Peyer's patch (tissue), 4 donors: ENCODE measurements at regions not wholly inside any gene's neighbourhood (a gene's known extent, or its start where the extent isn't known, plus 50 kb on each side); places are given as distances from the start of the nearest gene placed in this dataset.
A peak's percentile ranks its signal among the peaks of the same experiment; 100 is the strongest.

Experiments
- DNase-seq, 3 donors: peaks; one replicate each; pipeline ENCODE4 v3.0.0-alpha.2; 2017 to 2019
- H3K27ac ChIP-seq, 4 donors: fragments of 200-600 bp; sonication (generic); one replicate each; pipeline ENCODE4 v1.5.1; 2016 to 2019
- H3K27me3 ChIP-seq, 2 donors: fragments of 200-600 bp; sonication (generic); one replicate each; pipeline ENCODE4 v1.5.1; 2019
- H3K36me3 ChIP-seq, 3 donors: fragments of 200-600 bp; sonication (generic); one replicate each; pipeline ENCODE4 v1.5.1; 2016 to 2019
- H3K4me1 ChIP-seq, 4 donors: fragments of 200-600 bp; sonication (generic); one replicate each; pipeline ENCODE4 v1.5.1; 2016 to 2019
- H3K4me3 ChIP-seq, 4 donors: fragments of 200-600 bp; sonication (generic); 1 replicate in 3 of 4; 2 replicates in 1 of 4; pipeline ENCODE4 v1.5.1; 2016 to 2019; ENCODE audit warnings: mild to moderate bottlenecking in 1 of 4
- H3K9me3 ChIP-seq, 4 donors: fragments of 200-600 bp; sonication (generic); one replicate each; pipeline ENCODE4 v1.5.1; 2016 to 2019; ENCODE audit warnings: mild to moderate bottlenecking in 1 of 4
- POLR2A ChIP-seq, 2 donors: fragments of 450-650 bp; IDR thresholded peaks; one replicate each; pipeline ENCODE4 v1.5.1; 2017; ENCODE audit warnings: antibody characterized with exemption in 2 of 2, mild to moderate bottlenecking in 2 of 2, moderate library complexity in 2 of 2
- TF ChIP-seq, protein P1 (sequence below), 6 experiments: fragments of 450-650 bp in 4 of 6; fragments of 200-600 bp in 2 of 6; sonication (generic) in 1 of 6; IDR thresholded peaks; one replicate each; pipeline ENCODE4 v1.5.1; 2017 to 2019; ENCODE audit warnings: antibody characterized with exemption in 6 of 6, mild to moderate bottlenecking in 3 of 6, moderate library complexity in 1 of 6

DNA sequence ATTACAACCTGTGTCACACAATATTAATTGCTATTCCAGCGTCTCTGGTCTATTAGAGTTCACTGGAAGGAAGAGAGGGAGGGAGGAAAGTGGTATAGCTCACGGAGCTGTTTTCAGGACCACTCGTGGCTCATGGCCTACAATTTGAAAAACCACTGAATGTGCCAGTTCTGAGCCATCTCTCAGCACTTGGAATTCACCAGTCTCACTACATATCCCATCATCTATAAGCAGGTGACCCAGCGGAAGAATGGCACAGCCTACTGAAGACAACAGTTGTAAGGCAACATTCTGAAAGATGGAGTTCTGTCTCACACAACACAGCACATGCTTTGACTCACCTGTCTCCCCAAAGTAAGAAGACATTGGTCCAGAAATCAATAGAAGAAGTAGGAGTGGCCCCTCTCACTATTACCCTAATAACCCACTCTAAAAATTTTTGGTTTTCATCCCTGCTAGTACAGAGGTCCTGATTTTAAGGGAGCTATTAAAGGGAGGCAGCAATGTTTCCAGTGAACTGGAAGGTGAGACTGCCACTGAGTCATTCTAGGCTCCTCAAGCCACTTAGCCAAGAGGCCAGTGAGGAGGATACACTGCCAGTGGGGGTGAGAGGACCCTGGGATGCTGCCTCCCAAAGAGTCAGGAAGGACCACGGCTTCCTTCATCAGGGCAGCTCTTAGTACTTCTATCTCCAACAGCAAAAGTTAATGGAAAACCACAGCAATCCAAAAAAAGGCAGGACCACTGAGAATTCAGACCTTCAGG lies 50.0 kb upstream of the DOCK9 start:
- H3K4me3 ChIP-seq: no peak overlapping the region
- no peaks in the 10 kb centered on the region for H3K36me3 ChIP-seq
- no peak for TF ChIP-seq POLR2A (IDR thresholded peaks at IDR 0.05)
- TF ChIP-seq, protein P1, sequence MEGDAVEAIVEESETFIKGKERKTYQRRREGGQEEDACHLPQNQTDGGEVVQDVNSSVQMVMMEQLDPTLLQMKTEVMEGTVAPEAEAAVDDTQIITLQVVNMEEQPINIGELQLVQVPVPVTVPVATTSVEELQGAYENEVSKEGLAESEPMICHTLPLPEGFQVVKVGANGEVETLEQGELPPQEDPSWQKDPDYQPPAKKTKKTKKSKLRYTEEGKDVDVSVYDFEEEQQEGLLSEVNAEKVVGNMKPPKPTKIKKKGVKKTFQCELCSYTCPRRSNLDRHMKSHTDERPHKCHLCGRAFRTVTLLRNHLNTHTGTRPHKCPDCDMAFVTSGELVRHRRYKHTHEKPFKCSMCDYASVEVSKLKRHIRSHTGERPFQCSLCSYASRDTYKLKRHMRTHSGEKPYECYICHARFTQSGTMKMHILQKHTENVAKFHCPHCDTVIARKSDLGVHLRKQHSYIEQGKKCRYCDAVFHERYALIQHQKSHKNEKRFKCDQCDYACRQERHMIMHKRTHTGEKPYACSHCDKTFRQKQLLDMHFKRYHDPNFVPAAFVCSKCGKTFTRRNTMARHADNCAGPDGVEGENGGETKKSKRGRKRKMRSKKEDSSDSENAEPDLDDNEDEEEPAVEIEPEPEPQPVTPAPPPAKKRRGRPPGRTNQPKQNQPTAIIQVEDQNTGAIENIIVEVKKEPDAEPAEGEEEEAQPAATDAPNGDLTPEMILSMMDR (IDR thresholded peaks at IDR 0.05): no peak
- H3K27me3 ChIP-seq: no peaks in the 10 kb centered on the region
- DNase-seq: no peak
- no peaks in the 10 kb centered on the region for H3K4me1 ChIP-seq
- no peaks in the 10 kb centered on the region for H3K9me3 ChIP-seq
- H3K27ac ChIP-seq: no peak overlapping the region

DNA sequence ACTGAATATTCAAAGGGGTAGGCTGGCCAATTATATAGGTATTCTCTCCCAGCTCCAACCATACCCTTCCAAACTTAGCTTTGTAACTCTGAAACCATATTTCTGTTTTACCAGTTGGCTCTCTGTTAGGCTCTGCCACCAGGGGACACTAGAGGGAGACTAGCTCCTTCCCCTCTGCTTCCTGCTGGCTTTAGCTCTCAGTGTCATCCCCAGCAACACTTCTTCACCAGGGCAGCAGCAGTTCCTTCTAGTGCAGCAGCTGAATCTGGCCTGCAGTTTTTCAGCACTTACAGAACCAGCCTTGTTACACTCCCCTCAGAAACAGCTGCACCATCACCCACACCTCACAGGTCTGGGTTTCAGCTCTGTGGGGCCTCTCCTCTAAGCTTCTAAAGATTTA lies 51.0 kb upstream of the DOCK9 start:
- no peak overlapping the region for H3K27ac ChIP-seq

DNA sequence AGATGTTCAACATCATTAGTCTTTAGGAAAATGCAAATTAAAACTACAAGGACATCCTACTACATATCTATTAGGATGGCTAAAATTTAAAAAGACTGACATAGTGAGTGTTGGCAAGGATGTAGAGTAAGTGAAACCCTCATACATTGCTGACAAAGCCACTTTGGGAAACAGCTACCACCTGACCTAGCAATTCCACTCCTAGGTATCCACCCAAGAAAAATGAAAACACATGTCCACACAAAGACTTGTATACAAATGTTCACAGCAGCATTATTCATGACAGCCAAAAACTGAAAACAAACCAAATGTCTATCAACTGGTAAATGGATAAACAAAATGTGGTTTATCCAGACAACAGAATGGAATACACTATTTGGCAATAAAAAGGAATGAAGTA lies 51.7 kb upstream of the DOCK9 start:
- DNase-seq: no peak
- H3K9me3 ChIP-seq: no peaks in the 10 kb centered on the region

More for the DNA sequence above, 51.0 kb upstream of the DOCK9 start:
- H3K27me3 ChIP-seq: no peaks in the 10 kb centered on the region
- DNase-seq: no peak
- TF ChIP-seq POLR2A (IDR thresholded peaks at IDR 0.05): no peak
- TF ChIP-seq, protein P1 (IDR thresholded peaks at IDR 0.05): peak in 5 of 6 experiments; percentile 18 to 44 (median 39)
- H3K36me3 ChIP-seq: no peaks in the 10 kb centered on the region
- no peaks in the 10 kb centered on the region for H3K9me3 ChIP-seq
- H3K4me1 ChIP-seq: no peaks in the 10 kb centered on the region
- no peak overlapping the region for H3K4me3 ChIP-seq

DNA sequence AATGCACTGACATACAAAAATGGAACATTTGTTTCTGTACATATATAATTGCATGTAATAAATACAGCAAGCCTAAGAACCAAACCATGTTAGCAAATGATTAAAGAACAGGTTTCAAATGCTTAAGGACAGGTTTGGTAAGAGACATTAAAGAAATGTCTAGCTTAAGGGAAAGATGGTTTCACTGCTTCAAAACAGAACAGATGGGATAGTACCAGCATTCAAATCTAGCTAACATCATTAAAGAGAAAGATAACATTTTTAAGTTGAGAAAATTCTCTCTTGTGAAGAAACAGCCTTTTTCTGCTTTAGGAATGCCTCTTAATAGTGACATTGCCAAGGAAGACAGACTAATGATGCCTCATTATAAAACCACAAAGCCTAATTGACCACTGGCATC lies 52.5 kb upstream of the DOCK9 start:
- no peak for TF ChIP-seq POLR2A (IDR thresholded peaks at IDR 0.05)
- TF ChIP-seq, protein P1 (IDR thresholded peaks at IDR 0.05): no peak
- DNase-seq: no peak
- H3K4me3 ChIP-seq: no peak overlapping the region
- no peaks in the 10 kb centered on the region for H3K36me3 ChIP-seq
- no peak overlapping the region for H3K27ac ChIP-seq
- H3K4me1 ChIP-seq: no peaks in the 10 kb centered on the region
- no peaks in the 10 kb centered on the region for H3K9me3 ChIP-seq
- no peaks in the 10 kb centered on the region for H3K27me3 ChIP-seq

More for the DNA sequence above, 51.7 kb upstream of the DOCK9 start:
- no peak overlapping the region for H3K4me3 ChIP-seq
- no peaks in the 10 kb centered on the region for H3K36me3 ChIP-seq
- TF ChIP-seq, protein P1 (IDR thresholded peaks at IDR 0.05): no peak
- TF ChIP-seq POLR2A (IDR thresholded peaks at IDR 0.05): no peak
- H3K27ac ChIP-seq: no peak overlapping the region
- H3K4me1 ChIP-seq: no peaks in the 10 kb centered on the region
- no peaks in the 10 kb centered on the region for H3K27me3 ChIP-seq

DNA sequence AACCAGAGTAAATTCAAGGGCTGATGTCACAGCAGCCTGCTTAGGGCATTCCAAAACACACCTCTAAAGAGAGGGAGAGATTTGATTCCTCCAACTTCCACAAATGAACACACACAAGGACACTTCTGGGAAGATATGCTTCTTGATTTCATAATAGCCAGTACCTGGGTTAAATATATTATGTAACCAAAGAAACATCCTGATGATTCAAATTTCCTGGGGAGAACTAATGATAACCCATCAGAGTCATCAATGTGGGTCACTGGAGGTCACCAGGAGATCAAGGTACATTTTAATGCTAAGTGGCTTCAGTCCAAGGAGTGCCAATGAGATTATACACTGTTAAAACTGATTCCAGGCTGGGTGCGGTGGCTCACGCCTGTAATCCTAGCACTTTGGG lies 54.0 kb upstream of the DOCK9 start:
- Histone ChIP-seq H3K27me3 (no peaks in the 10 kb centered on the region), H3K27ac (no peak overlapping the region), H3K36me3 (no peaks in the 10 kb centered on the region), H3K9me3 (peaks cover 0 to 6% (median 0%) of the 10 kb centered on the region in 4 donors), H3K4me3 (no peak overlapping the region), H3K4me1 (no peaks in the 10 kb centered on the region)
- TF ChIP-seq POLR2A (IDR thresholded peaks at IDR 0.05): no peak
- TF ChIP-seq, protein P1 (IDR thresholded peaks at IDR 0.05): no peak
- DNase-seq: peak in 1 of 3 donors; percentile 61
